Adrenal gland (tissue), 5 donors: ENCODE measurements at regions not wholly inside any gene's neighbourhood (a gene's known extent, or its start where the extent isn't known, plus 50 kb on each side); places are given as distances from the start of the nearest gene placed in this dataset.

Experiments
- POLR2A ChIP-seq, 2 donors: fragments of 450-650 bp; IDR thresholded peaks; one replicate each; pipeline ENCODE4 v1.6.1; 2017; ENCODE audit warnings: antibody characterized with exemption in 2 of 2, mild to moderate bottlenecking in 2 of 2, moderate library complexity in 1 of 2
- TF ChIP-seq, protein P1 (sequence below), 6 experiments: fragments of 450-650 bp in 4 of 6; fragments of 200-600 bp in 2 of 6; sonication (generic) in 1 of 6; IDR thresholded peaks; 1 replicate in 5 of 6; 2 replicates in 1 of 6; pipeline versions ENCODE4 v1.5.1 to v1.8.0; 2016 to 2021; ENCODE audit warnings: antibody characterized with exemption in 6 of 6, mild to moderate bottlenecking in 2 of 6, moderate library complexity in 1 of 6
- donor health status: DM: no; HTN: no; CAD: no.

- TF ChIP-seq, protein P1, sequence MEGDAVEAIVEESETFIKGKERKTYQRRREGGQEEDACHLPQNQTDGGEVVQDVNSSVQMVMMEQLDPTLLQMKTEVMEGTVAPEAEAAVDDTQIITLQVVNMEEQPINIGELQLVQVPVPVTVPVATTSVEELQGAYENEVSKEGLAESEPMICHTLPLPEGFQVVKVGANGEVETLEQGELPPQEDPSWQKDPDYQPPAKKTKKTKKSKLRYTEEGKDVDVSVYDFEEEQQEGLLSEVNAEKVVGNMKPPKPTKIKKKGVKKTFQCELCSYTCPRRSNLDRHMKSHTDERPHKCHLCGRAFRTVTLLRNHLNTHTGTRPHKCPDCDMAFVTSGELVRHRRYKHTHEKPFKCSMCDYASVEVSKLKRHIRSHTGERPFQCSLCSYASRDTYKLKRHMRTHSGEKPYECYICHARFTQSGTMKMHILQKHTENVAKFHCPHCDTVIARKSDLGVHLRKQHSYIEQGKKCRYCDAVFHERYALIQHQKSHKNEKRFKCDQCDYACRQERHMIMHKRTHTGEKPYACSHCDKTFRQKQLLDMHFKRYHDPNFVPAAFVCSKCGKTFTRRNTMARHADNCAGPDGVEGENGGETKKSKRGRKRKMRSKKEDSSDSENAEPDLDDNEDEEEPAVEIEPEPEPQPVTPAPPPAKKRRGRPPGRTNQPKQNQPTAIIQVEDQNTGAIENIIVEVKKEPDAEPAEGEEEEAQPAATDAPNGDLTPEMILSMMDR (IDR thresholded peaks at IDR 0.05): no peak
- TF ChIP-seq POLR2A (IDR thresholded peaks at IDR 0.05): no peak
Observed at GRCh38 chr2:128805918-128806317, 487.2 kb upstream of the HS6ST1 start.
